ENCODE measurements at regions not wholly inside any gene's neighbourhood (a gene's known extent, or its start where the extent isn't known, plus 50 kb on each side); places are given as distances from the start of the nearest gene placed in this dataset.

DNA sequence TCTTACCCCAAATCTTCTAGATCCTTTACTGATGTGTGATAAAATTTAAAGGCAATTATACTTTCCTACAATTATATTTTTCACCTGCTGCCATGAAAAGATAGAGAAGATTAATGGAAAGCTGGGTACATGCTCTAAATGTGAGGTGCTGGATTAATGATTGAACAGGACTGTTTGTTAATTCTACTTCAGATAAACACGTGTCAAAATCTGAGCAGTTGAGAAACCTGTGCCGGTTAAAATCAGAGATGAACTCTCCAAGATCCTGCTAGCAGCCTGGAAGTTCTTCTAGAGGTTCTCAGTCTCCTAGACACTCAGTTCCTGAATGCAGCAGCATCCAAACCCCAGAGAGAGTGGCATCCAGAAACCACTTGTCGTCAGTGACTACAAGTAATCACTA is 69.2 kb downstream of the INHBA start:
- Histone ChIP-seq H3K4me3 (ENCODE audit: insufficient read depth, low read length, poor library complexity, severe bottlenecking) (no peak overlapping the region), H3K27ac (ENCODE audit: low read depth, low read length) (no peak overlapping the region), H3K9ac (ENCODE audit: low read length) (no peak overlapping the region), H3K79me2 (ENCODE audit: insufficient read depth, low read length) (no peaks in the 10 kb centered on the region), H3F3A (ENCODE audit: insufficient read depth) (no peaks in the 10 kb centered on the region), H3K36me3 (ENCODE audit: low read length) (no peaks in the 10 kb centered on the region), H4K20me1 (ENCODE audit: low read depth, low read length) (no peaks in the 10 kb centered on the region), H3K4me2 (ENCODE audit: low read depth, low read length, poor library complexity, severe bottlenecking) (no peak overlapping the region), H3K9me3 (ENCODE audit: insufficient read depth, low read length) (no peaks in the 10 kb centered on the region), H3K27me3 (ENCODE audit: low read length) (no peaks in the 10 kb centered on the region), H3K9me2 (replicated peaks; ENCODE audit: insufficient read depth, low read length) (no peaks in the 10 kb centered on the region), H2AFZ (ENCODE audit: low read depth, low read length, severe bottlenecking) (no peak overlapping the region)
- TF ChIP-seq, protein P1, sequence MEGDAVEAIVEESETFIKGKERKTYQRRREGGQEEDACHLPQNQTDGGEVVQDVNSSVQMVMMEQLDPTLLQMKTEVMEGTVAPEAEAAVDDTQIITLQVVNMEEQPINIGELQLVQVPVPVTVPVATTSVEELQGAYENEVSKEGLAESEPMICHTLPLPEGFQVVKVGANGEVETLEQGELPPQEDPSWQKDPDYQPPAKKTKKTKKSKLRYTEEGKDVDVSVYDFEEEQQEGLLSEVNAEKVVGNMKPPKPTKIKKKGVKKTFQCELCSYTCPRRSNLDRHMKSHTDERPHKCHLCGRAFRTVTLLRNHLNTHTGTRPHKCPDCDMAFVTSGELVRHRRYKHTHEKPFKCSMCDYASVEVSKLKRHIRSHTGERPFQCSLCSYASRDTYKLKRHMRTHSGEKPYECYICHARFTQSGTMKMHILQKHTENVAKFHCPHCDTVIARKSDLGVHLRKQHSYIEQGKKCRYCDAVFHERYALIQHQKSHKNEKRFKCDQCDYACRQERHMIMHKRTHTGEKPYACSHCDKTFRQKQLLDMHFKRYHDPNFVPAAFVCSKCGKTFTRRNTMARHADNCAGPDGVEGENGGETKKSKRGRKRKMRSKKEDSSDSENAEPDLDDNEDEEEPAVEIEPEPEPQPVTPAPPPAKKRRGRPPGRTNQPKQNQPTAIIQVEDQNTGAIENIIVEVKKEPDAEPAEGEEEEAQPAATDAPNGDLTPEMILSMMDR (IDR thresholded peaks at IDR 0.05; ENCODE audit: insufficient read depth, low read length, poor library complexity, severe bottlenecking), result no peak

DNA sequence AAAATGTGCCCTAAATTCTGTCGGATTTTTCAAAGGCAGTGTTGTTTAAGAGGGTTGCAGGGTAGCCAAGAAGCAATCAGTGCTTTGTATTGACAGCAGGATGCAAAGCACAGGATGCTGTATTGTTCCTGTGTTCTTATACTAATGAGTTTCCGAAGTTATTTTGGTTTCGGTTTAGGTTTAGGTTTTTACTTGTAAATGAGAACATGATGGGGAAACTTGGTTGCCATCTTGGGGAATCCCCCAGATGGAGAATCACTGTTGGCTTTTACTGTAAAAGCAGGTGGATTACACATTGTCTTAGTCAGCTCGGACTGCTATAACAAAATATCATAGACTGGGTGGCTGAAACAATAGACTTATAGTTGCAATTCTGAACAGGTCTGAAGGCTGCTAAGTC is 72.1 kb downstream of the INHBA start:
- Histone ChIP-seq H3K27me3 (ENCODE audit: low read length) (no peaks in the 10 kb centered on the region), H3F3A (ENCODE audit: insufficient read depth) (no peaks in the 10 kb centered on the region), H3K4me3 (ENCODE audit: insufficient read depth, low read length, poor library complexity, severe bottlenecking) (no peak overlapping the region), H3K79me2 (ENCODE audit: insufficient read depth, low read length) (no peaks in the 10 kb centered on the region), H3K9ac (ENCODE audit: low read length) (no peak overlapping the region), H2AFZ (ENCODE audit: low read depth, low read length, severe bottlenecking) (no peak overlapping the region), H4K20me1 (ENCODE audit: low read depth, low read length) (no peaks in the 10 kb centered on the region), H3K27ac (ENCODE audit: low read depth, low read length) (no peak overlapping the region), H3K9me3 (ENCODE audit: insufficient read depth, low read length) (no peaks in the 10 kb centered on the region), H3K36me3 (ENCODE audit: low read length) (no peaks in the 10 kb centered on the region), H3K4me2 (ENCODE audit: low read depth, low read length, poor library complexity, severe bottlenecking) (peak overlapping the region; percentile 22), H3K9me2 (replicated peaks; ENCODE audit: insufficient read depth, low read length) (no peaks in the 10 kb centered on the region)
- no peak for TF ChIP-seq EZH2phosphoT487 (conservative IDR thresholded peaks at IDR 0.05; ENCODE audit: low read length)
- TF ChIP-seq, protein P1 (IDR thresholded peaks at IDR 0.05; ENCODE audit: insufficient read depth, low read length, poor library complexity, severe bottlenecking), result no peak

DNA sequence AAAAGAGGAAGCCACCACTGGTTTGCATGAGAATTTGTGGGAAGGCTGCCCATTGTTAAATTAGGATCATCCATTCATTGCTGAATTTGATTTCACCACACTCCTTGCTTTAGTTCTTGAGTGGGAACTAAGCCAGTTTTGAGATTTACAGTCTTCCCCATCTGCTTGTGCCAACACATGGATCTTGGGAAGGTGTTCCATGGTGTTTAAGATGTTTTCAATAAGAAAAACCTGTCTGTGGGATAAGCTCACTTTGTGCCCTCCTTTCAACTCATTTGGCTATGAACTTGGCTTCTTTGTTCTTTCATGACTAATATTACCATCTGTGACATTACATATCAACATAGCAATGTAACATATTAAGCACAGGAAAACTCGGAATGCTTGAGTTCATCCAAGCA is 73.2 kb downstream of the INHBA start:
- H2AFZ ChIP-seq (ENCODE audit: low read depth, low read length, severe bottlenecking), result no peak overlapping the region
- H3K4me2 ChIP-seq (ENCODE audit: low read depth, low read length, poor library complexity, severe bottlenecking), result no peak overlapping the region
- no peaks in the 10 kb centered on the region for H4K20me1 ChIP-seq (ENCODE audit: low read depth, low read length)
- H3K9me2 ChIP-seq (replicated peaks; ENCODE audit: insufficient read depth, low read length), result no peaks in the 10 kb centered on the region
- H3K36me3 ChIP-seq (ENCODE audit: low read length), result no peaks in the 10 kb centered on the region
- TF ChIP-seq EZH2phosphoT487 (conservative IDR thresholded peaks at IDR 0.05; ENCODE audit: low read length), result no peak
- TF ChIP-seq, protein P1 (IDR thresholded peaks at IDR 0.05; ENCODE audit: insufficient read depth, low read length, poor library complexity, severe bottlenecking), result no peak
- H3K4me3 ChIP-seq (ENCODE audit: insufficient read depth, low read length, poor library complexity, severe bottlenecking), result no peak overlapping the region
- no peaks in the 10 kb centered on the region for H3K79me2 ChIP-seq (ENCODE audit: insufficient read depth, low read length)
- H3K9ac ChIP-seq (ENCODE audit: low read length), result no peak overlapping the region
- H3F3A ChIP-seq (ENCODE audit: insufficient read depth), result no peaks in the 10 kb centered on the region
- no peaks in the 10 kb centered on the region for H3K27me3 ChIP-seq (ENCODE audit: low read length)
- no peaks in the 10 kb centered on the region for H3K9me3 ChIP-seq (ENCODE audit: insufficient read depth, low read length)
- H3K27ac ChIP-seq (ENCODE audit: low read depth, low read length), result no peak overlapping the region

DNA sequence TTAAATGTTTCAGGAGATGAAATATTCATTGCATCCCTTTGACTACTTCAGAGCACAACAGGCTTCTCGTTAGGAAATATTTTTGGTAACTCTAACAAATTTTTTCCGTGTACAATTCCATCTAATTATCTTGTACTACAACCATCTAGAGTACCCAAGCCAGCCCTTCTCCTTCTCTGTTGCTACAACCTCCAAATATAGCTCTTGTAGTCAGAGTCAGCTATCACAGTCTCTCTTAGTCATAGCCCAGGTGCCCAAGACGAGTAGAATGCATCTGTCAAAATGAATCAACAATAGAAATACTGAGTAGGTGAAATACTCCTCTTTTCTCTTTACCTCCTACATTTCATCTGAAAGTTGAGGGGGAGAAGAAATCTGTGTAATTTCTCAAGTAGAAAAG is 74.0 kb downstream of the INHBA start:
- no peaks in the 10 kb centered on the region for H3K79me2 ChIP-seq (ENCODE audit: insufficient read depth, low read length)

More for the DNA sequence above, 74.0 kb downstream of the INHBA start:
- Histone ChIP-seq H2AFZ (ENCODE audit: low read depth, low read length, severe bottlenecking) (no peak overlapping the region), H3K27me3 (ENCODE audit: low read length) (no peaks in the 10 kb centered on the region), H3K4me3 (ENCODE audit: insufficient read depth, low read length, poor library complexity, severe bottlenecking) (no peak overlapping the region), H3F3A (ENCODE audit: insufficient read depth) (no peaks in the 10 kb centered on the region), H3K9me3 (ENCODE audit: insufficient read depth, low read length) (no peaks in the 10 kb centered on the region), H4K20me1 (ENCODE audit: low read depth, low read length) (no peaks in the 10 kb centered on the region), H3K9me2 (replicated peaks; ENCODE audit: insufficient read depth, low read length) (no peaks in the 10 kb centered on the region), H3K4me2 (ENCODE audit: low read depth, low read length, poor library complexity, severe bottlenecking) (no peak overlapping the region), H3K36me3 (ENCODE audit: low read length) (no peaks in the 10 kb centered on the region), H3K9ac (ENCODE audit: low read length) (no peak overlapping the region), H3K27ac (ENCODE audit: low read depth, low read length) (no peak overlapping the region)
- TF ChIP-seq, protein P1 (IDR thresholded peaks at IDR 0.05; ENCODE audit: insufficient read depth, low read length, poor library complexity, severe bottlenecking), result no peak
- no peak for TF ChIP-seq EZH2phosphoT487 (conservative IDR thresholded peaks at IDR 0.05; ENCODE audit: low read length)

Data from SU-DHL-6 (cell line).